Bone marrow (tissue), 2 donors: ENCODE measurements at regions not wholly inside any gene's neighbourhood (a gene's known extent, or its start where the extent isn't known, plus 50 kb on each side); places are given as distances from the start of the nearest gene placed in this dataset.
A peak's percentile ranks its signal among the peaks of the same experiment; 100 is the strongest.

ENCODE experiments used
- DNase-seq, 2 donors: peaks; one replicate each; lab custom pipeline; 2025; lab: John Stamatoyannopoulos, UW

DNA sequence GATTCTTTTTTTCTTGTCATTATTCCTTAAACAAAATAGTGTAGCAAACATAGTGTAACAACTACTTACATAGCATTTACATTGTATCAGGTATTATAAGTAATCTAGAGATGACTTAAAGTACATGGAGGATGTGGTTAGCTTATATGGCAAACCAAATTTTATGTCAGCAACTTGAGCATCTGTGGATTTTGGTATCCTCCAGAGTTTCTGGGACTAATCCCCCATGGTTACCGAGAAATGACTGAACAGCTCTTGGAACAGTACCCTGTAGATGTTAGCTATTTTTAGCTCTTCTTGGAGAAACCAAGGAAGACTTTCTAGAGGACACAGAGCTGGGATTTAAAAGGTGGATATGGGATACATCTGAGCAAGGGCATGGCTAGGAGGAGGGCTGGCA lies 157.6 kb upstream of the KLF4 start:
- DNase-seq, result no peak

DNA sequence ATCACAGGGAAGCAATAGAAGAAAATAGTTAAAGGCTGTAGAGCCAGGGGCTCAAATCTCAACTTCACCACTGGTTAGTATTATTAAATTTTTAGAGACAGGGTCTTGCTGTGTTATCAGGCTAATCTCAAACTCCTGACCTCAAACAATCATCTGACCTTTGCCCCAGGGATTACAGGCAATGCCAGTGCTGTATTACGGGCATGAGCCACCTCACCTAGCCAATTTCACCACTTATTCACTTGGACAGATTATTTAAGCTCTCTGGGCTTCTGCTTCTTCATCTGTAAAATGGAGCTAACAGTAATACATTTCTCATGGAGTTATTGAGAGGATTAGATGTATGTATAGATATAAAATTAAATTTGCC lies 155.9 kb upstream of the KLF4 start:
- no peak for DNase-seq

DNA sequence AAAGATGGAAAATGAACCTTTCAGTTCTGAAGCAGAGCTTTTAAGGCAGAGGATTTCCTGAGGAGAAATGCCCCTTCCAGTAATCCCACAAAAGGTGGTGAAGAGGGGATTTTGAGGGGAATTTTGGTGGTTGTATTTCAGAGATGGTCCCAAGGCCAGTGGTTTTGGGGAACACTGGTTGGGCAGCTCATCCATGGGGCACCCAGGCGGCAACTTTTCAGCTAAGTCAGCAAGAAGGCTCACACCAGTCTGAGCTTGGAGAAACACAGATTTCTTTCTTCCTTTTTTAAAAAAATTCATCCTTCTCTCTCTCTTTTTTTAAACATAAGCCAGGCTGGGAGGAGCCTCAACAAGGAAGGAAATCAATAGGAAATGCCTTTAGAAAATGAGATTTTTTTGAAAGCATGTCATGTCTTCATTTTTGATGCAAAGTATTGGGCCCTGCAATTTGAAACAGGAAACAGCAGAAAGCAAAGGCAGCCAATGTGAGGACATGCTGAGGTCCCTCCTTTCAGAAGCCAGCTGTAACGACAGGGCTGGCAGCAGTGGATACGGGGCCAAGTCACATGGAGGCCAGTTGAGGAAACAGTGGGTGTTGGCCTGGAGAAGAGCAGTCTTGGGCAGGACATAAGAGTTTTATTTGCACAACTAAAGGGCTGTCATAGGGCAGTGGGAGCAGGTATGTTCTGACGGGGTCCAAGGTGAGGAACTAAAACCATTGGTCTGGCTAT lies 155.3 kb upstream of the KLF4 start:
- DNase-seq, result no peak

DNA sequence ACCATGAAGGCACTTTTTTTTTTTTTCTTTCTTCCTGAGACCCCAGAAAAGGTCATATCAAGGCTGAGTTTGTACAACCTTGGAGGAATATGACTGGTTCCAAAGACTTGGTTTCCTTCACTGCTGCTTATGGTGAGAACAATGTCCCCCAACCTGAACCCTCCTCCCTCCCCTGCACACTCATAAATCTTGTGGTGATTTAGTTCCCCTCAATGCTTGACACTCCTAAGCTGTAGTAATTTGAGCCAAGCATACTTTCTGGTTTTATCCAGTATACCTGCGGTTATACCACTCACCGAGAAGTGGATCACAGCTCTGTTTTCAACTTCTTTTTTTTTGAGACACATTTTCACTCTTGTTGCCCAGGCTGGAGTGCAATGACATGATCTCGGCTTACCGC lies 149.9 kb upstream of the KLF4 start:
- DNase-seq, result no peak

DNA sequence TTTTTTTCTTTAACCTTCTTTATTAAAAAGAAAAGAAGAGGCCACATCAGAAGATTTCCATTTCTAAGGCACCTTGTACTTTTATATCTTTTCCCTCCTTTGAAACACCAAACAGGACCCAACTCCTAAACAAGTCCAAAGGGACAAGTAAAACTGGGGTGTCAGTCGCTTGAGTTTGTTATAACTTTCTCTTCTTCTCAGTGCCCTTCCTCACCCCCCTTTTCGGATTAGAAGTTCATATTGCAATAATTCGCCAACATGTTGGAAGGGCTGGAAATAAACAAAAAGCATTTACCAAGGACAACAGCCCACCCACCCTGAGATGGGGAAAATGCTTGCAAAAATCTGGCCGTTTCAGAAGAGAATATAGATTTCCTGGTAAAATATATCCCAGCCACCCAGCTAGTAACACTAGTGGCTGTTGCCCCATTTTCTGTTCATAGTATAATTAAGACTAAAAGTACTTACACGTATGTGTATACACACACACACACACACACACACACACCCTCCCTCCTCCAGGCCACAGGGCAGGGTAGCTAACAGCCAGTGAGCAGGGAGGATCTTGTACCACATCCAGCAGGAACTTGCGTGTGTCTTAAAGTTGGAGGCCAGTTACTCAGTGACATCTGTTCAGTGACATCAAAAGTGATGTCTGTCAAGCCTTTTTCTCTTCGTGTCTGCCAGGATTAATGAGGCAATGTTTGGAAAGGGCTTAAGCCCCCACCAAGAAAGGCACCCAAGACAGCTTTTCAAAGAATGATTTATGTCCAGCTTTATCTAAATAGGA lies 149.1 kb upstream of the KLF4 start:
- DNase-seq, result peak in 1 of 2 donors; percentile 14

- peak in 1 of 2 donors; percentile 40 for DNase-seq
These were observed 148.2 kb upstream of the KLF4 start for GRCh38 chr9:107637421-107638420.

DNA sequence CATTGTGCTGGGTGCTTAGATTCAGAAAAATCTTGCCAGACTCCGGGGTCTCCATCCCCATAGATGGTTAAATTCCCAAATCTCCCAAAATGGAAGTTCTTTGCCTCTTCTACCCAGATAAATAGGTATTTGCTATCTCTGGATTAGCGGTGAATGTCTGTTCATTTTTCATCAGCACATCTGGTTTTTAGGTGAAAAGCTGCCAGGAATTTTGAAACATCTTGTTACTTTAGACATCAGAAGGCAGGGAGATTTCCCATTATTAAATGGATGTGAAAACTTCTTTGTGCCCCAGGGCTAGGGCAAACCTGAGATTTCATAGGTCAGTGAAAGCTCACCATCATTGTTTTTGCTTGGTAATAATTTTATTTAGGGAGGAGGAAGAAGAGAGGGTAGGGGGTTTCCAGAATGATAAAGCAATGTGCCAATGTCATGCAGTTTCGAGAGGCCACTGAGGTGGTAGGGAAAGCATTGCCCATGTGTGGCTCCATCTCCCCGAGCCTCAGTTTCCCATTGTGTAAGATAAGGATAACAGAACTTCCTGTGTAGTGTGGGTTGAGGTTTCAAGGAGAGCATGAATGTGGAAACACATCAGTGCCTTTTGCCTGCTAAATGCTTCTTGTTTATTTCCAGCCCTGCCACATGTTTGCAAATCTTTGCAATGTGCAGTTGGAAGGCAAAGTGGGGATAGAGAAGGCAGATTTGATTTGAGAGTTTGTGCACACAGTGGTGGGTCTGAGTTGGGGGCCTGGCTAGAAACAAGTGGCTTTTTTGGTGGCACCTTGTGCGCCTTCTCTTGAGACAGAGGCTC lies 147.2 kb upstream of the KLF4 start:
- DNase-seq, result no peak

GRCh38 chr9:107635803-107636174 lies 146.2 kb upstream of the KLF4 start:
- DNase-seq, result no peak

- DNase-seq, result no peak
These were observed 145.7 kb upstream of the KLF4 start for GRCh38 chr9:107635101-107635802.

GRCh38 chr9:107633406-107633805 lies 143.8 kb upstream of the KLF4 start:
- no peak for DNase-seq

- DNase-seq, result no peak
These were observed 143.1 kb upstream of the KLF4 start for GRCh38 chr9:107632661-107633060.

GRCh38 chr9:107632216-107632615 lies 142.6 kb upstream of the KLF4 start:
- no peak for DNase-seq

DNA sequence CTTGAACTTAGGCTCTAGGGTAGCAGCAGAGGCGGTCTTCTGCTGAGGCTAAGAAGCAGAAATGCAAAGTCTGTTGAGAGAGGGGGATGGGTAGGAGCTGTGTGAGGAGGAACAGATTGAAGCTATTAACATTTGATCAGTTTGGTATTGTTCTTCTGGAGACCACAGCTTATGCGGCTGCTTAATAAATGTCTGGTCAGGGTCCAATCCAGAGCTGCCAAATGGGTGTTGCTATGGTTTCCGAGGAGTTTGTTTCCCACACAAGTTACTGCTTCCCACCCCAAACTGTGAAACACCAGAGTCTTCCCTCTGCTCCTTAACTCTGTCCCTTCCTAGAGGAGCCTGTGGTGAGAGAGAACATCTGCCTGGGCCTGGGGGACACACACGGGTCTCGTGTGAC lies 142.2 kb upstream of the KLF4 start:
- no peak for DNase-seq

DNA sequence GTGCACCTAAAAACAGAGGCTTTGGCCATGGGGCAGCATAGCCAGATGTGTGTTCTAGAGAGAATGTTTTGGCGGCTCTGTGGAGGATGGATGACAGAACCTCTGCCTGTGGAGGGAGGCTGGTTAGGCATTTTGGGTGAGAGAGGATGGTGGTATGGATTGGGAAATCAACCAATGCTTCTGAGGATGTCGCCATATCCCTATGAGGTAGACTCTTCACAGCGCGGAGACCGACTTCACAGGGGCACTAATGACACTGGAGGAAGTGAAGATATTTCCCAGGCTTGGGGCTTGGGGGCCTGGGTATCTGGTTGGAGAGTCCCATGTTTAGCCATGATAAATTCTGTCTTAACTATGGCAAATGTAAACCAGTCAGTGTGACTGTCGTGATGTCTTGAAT lies 140.6 kb upstream of the KLF4 start:
- no peak for DNase-seq

- DNase-seq, result no peak
These were observed 138.9 kb upstream of the KLF4 start for GRCh38 chr9:107628444-107628843.

DNA sequence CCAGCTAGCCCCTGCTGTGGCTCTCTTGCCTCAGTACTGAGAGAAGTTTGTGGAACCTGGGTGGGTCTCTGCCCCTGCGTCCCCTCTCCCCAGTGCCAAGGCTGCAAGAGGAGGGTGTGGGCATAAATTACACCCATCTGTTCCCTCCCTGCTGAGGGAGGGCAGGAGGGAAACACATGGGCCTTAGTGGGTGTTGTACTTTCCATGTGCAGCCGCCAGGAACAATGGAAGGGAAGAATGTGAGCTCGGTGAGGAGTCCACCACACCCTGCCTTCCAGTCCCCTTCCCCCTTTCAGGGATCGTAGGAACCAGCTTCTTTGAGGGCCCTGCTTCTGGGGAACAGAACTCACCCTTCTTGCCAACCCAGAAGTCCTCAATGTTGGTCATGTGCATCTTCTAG lies 138.2 kb upstream of the KLF4 start:
- DNase-seq, result no peak

- no peak for DNase-seq
These were observed 136.5 kb upstream of the KLF4 start for GRCh38 chr9:107626118-107626517.

DNA sequence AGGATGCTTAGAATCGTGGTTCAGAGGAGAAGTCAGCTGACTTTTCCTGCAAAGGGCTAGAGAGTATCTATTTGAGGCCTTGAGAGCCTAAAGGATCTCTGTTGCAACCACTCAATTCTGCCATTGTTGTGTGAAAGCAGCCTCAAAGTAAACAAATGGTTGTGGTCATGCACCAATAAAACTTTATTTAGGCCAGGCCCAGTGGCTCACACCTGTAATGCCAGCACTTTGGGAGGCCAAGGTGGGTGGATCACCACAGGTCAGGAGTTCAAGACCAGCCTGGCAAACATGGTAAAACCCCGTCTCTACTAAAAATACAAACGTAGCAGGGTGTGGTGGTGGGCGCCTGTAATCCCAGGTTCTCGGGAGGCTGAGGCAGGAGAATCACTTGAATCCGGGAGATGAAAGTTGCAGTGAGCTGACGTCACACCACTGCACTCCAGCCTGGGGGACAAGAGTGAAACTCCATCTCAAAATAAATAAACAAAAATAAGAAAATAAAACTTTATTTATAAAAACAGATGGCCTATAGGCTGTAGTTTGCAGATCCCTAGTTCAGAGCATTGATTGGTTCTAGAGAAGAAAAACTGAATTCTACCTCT lies 135.9 kb upstream of the KLF4 start:
- no peak for DNase-seq

- no peak for DNase-seq
These were observed 134.8 kb upstream of the KLF4 start for GRCh38 chr9:107624234-107624948.

- no peak for DNase-seq
These were observed 131.9 kb upstream of the KLF4 start for GRCh38 chr9:107621436-107621835.
